Ureter (tissue), 1 donor: ENCODE measurements at regions not wholly inside any gene's neighbourhood (a gene's known extent, or its start where the extent isn't known, plus 50 kb on each side); places are given as distances from the start of the nearest gene placed in this dataset.
"Not testable (repeated sequence)": the region's sequence is repeated elsewhere in the genome, so short reads cannot be mapped to it uniquely, and the experiment has no call there.

Source experiments
- DNase-seq: peaks from one replicate; pipeline ENCODE4 v3.0.0-alpha.2; 2020; ENCODE audit warnings: low spot score
- donor health status: DM: yes; HTN: yes; CAD: no.

DNA sequence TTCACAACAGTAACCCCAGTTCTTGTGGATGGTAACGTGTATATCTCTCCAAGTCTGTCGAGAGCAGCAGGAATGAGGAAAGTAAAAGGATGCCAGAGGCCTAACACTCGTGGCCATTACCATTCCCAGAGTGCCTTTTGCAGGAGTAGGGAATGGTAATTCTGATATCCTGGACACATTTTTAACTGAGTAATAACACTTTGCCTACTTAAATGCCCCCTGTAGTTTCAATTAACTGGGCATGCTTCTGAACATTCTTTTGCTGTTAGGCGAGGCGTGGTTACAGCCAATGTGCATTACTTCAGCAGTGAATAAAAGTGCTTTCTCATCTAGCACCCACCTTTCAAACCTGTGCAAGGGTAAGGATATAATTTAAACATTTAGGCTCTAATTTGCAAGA is 258.5 kb upstream of the ADGRL2 start:
- no peak for DNase-seq

DNA sequence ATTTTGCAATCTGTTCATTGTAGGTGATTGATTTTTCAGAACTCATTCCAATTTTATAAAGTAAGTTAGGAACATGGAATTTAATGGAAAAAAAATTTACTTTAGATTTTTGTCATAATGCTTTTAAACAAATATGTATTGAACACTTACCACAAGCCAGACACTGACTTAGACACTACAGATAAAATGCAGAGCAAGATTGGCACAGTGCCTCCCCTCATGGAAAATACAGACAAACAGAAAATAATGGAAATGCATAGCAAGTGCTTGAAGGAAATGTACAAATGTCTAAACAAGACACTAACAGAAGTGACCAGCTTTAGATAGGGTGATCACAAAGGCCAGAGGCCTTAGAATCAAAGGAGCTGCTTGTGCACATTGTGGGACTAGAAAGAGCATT is 260.5 kb upstream of the ADGRL2 start:
- no peak for DNase-seq

DNA sequence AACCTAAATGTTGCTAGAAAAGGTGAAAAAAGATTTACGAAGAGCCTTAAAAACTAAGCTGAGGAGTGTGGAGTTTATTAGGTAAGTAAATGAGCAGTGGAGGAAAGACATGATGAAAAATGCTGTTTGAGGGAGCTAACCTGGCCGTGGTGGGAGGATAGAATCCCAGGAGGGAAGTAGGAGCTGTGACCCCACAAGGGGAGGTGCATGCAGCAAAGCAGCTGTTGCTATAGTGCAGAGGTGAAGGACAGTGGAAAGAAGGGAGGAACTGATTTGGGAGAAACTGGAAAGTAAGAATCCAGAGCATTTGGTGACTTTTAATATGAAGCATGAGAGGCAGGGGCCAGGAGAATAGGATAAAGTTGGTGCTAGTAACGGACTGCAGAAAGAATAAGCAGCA is 271.7 kb upstream of the ADGRL2 start:
- no peak for DNase-seq

DNA sequence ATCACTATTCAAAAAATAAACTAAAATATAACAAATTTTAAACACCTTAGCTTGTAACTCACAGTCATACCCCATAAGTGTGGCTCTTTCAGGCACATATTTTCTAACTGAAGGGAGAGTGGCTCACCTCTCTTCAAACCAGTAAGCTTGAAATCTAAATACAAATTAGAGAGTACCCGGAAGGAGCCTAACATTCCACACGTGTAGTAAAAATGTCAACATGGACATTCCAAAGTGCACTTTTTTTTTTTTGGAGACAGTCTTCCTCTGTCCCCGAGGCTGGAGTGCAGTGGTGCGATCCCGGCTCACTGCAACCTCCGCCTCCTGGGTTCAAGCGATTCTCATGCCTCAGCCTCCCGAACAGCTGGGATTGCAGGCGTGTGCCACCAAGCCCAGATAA is 275.6 kb upstream of the ADGRL2 start:
- DNase-seq = no peak

DNA sequence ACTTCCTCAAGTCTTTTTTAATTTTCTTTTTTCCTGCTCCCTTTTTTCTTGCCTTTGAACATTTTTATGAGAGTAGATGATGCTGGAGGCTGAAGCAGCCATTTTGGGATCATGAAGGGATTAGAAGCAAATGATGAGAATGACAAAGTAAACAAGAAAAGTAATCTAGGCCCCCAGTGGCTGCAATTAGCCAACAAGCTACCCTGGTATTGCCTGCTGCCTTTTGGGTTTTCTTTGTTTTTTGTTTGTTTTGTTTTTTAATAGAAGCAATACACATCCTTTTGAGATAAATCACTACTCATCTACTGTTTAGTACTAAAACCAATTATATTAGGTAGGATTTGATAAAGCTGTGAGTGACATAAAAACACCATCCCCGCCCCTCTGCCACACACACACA is 280.7 kb upstream of the ADGRL2 start:
- no peak for DNase-seq

DNA sequence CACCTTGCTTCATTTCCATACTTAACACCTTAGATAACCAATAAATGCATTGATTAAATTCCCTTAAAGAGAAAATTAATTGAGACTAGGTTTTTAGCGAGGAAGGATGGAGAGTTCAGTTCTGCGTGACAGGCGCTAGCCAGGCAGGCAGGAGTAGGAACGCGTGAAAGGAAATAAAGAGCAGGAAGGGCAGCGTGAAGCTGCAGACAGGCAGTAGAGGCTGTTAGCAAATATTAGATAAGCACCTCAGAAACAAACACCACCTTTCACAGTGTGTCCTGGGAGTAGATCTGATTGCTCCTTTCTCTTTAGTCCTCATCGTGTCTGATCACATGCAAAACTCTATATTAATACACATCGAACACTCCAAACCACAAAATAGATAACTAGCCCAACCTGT is 282.7 kb upstream of the ADGRL2 start:
- DNase-seq = no peak

DNA sequence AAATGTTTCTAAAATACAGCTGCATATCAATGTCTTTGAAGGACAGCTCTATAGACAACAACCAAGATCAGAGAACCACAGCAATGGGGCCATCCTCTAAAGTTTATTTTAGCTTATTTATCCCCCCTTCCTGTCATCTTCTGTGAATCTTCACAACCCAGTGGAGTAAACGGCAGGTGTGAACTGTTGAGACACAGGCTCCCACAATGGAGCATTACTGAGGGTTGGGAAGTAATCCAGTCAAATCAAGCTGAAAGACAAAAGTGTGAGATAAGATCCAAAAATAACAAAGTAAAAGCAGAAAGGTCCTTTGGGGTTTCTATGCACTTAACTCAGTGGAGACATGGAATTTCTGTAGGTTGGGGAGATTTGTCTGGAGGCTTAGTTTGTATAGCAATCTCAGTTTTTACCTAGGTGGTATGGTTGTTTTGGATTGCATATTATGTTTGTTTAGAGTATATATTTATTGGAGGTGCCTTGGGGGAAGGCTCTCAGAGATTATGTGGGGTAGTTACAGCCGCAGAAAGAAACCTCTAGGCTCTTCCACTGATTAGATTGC is 286.9 kb upstream of the ADGRL2 start:
- DNase-seq = no peak

DNA sequence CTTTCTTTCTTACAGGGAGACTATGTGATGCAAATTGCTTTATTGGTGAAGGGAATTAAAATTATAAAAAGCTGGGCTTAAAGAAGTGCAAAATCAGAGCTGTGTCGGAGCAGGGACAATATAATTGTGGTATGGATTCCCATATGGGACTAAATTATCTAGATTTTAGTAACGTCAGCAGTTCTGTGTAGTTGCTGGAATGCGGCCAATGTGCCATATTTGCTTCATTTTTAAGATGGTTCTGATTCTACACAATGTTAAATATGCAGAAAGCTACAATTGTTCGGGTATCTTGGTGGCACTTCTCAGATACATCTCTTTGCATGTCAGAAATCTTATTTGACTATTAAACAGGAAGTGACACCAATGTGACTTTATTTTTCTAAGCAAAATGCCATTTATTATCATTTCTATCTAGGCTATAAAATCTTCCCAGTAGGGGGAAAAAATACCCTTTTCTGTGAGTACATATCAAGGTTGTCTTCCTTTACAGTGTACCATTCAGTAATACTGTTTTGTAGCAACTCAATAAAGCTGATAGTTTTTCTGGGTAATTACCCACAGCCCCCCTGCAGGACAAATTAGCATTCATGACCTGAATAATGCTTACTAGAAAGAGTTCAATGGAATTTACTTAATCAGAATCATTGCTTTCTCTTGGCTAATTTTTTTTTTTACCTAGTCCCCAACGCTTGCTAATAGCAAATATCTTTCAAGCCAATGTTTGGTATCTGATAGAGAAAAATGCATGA is 288.3 kb upstream of the ADGRL2 start:
- DNase-seq = no peak

DNA sequence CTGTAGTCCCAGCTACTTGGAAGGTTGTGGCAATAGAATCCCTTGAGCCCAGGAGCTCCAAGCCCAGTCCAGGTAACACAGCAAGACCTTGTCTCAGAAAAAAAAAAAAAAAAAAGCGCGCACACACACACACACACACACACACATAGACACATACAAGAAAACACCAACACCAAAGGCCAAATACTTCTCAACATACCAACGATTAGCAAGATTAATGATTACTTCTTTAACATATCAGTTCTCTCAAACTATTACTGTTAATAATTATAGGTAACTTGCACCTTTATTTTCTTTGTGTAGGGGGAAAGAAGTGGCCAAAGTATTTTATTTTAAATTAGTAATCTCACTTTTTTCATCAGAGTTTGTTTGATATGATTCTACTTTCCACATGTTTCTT is 289.5 kb upstream of the ADGRL2 start:
- DNase-seq = no peak

DNA sequence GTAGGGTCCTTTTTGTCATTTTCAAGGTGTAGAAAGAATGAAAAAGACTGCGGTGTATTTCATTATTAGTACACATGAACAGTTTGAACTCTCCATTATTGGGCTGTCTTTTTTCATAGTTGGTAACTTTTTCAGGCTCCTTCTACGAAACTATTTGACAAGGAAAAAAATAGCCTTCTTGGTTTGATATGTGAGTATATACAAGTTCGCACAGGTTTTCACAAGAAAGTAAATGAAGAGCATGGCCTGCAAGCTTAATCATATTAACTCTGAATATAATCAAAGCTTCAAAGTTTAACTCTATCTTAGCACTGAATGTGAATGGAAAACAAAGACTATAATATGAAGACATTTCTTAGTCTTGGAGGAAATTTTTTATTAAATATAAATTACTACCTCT is 290.0 kb upstream of the ADGRL2 start:
- no peak for DNase-seq

DNA sequence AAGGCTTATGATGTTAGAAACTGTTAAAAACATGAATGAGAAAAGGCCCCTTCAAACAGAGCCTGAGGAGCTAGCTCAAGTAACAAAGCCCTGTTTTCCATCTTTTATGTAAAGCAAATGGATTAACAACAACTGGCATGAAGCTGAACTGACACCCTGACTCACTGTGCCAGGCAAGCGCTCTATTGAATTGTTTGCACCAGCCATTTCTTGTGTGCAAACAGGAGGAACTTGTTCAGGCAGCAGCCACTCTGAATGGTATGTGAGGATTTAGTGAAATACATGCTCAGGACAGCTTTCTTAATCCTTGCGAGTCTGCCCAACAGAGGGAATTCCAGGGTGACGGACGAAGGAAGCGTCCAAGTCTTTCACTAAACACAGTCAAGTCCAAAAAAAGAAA is 291.1 kb upstream of the ADGRL2 start:
- peak; percentile 62 for DNase-seq

DNA sequence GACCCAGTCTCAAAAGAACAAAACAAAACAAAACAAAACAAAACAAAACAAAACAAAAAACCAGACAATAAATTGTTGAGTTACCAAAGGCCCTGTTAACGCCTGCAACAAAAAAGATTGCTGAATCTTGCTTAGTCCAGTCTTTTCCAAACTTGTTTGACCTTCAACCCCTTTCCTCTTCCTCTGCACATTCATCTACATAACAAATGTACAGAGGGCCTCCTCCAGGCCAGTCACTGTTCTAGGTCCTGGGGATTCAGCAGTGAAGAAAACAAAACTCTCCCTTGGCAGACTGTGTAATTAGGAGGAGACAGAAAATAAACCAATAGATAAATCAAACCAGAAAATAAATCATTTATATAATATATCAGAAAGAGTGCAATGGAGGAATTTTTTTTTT is 294.0 kb upstream of the ADGRL2 start:
- no peak for DNase-seq

DNA sequence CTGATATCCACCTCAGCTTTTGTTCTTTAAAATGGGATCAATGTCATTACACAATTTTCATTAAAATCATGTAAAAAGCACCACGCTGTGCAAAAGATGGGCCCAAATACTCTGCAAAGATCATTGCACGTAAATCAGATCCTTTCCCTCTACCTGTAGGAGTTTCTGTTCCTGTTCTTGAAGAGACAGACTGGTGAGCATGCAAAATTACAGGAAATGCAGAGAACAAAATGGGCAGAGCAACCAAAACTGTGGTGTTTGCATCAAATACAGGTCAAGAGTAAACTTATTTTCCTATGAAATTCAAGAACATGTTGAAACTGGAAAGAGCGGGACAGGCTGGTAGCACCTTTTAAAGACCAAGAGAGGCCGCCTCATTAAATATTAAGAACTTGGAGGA is 294.9 kb upstream of the ADGRL2 start:
- no peak for DNase-seq

DNA sequence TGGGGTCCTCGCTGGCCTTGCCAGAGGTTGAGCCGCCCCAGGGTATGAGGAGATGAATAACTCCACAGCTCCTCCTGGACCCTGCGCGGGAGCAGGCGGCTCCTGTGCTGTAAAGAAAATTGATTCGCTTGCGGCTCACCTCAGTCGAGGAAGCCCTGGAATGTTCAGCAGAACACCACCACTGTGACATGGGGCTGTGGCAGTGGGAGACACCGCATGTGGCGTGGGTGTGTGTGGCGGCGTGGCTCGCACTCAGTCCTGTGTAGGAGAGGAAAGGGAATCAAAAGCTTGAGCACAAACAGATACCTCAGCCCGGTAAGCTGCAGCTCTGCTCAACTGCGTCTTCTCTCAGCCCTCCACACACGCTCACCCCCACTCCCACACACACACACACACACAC is 295.9 kb upstream of the ADGRL2 start:
- not testable (repeated sequence) for DNase-seq

DNA sequence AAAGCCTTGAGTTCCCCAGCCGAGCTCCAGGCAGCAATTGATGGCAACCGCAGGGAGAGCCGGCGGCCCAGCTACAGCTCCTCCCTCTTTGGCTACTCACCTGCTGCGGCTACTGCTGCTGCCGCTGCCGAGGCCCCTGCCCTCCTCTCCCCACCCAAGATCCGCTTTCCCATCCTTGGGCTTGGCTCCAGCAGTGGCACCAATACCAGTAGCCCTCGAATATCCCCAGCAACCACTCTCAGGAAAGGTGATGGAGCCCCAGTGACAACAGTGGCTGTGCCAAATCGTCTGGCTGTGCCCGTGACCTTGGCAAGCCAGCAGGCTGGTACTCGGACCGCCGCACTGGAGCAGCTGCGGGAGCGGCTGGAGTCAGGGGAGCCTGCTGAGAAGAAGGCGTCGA is 298.0 kb upstream of the ADGRL2 start:
- DNase-seq = not testable (repeated sequence)

DNA sequence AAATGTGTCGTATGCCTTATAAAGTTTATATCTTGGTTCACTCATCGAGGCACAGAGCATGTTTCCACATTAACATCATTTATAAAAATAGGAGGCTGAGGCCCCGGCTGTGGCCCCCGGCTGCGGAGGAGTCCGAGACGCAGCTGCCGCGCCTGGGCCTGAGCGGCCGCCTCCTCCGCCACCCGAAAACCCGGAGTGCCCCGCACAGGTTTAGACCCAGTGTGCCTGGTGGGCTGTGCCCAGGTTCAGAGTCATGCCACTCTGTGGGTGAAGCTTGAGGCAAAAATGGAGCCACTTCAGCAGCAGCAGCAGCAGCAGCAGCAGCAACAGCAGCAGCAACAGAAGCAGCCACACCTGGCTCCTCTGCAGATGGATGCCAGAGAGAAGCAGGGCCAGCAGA is 299.2 kb upstream of the ADGRL2 start:
- not testable (repeated sequence) for DNase-seq

DNA sequence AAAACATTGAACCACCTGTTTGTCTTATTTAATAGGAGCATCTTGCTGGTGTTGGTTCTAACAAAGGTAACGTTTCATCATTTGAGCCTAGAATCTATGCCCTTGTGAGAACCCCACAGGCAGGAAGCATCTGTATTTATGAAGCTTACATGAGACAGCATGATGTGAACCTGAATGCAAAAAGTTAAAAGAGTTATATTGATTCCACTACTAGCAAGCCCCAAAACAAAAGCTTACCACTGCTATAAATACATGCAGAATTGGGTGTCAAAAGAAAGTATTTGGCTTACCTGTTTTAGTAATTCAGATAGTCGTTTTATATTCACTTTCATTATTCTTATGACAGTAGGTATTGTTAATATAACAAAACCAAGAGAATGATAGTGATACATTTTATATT is 301.2 kb upstream of the ADGRL2 start:
- DNase-seq = no peak

DNA sequence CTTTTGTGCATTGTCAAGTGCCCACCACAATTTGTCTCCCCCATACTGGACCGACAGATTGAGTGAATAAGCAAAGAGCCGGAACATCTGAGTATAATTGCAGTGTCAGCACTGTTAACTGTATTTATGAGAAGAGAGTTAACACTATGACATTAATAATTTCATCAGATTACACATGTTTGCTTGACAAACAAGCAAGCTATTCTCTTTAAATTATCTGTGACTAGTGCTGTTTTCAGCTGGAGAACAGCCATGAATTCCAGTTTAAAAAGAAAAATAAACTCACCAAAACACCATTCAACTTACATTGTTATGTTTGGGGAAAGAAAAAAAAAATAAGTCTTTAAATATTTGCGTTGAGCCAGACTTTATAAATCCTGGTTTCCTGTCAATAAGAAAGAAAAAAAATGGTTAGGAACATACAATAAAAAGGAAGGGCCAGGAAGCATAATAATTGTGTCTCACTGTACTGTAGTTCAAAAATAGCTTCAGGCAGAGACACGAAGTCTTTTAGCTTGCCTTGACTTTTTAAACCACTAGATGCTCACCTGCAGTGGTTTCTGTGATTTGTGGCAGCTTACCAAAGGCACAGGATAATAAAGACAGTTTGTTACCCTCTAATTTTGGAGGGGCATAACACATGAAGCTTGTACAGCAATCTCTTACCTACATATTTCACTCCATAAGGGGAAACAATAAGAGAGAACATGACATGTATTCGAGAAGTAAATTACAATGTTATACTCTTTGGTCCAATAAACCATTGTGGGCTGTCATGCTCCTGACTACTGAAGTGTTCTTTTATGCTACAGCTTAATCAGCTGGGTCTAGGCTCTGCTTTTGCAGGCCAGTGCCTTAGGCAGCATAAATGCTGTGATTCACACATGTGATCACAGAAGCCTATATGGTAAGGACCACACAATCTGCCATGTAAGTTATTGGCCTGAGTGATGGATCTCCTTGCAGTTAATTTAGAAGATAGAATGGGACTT is 302.0 kb upstream of the ADGRL2 start:
- no peak for DNase-seq

DNA sequence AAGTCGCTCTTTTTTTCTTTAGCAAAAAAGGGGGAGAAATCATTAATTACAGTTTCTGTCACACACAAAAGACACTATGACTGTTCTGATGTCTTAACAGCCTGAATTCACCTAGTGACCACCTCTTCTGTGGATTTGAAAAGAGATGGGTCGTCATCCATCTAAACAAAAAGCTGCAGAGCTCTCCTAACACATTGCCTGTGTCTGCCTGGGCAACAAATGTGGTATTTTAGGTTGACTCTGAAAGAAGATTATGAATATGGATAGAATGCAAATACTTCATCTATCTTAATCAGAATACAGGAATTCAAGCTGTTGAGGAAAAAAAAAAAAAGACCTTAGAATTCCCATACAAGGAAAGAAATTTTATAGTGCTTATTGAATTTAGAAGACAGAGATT is 304.4 kb upstream of the ADGRL2 start:
- DNase-seq = no peak

DNA sequence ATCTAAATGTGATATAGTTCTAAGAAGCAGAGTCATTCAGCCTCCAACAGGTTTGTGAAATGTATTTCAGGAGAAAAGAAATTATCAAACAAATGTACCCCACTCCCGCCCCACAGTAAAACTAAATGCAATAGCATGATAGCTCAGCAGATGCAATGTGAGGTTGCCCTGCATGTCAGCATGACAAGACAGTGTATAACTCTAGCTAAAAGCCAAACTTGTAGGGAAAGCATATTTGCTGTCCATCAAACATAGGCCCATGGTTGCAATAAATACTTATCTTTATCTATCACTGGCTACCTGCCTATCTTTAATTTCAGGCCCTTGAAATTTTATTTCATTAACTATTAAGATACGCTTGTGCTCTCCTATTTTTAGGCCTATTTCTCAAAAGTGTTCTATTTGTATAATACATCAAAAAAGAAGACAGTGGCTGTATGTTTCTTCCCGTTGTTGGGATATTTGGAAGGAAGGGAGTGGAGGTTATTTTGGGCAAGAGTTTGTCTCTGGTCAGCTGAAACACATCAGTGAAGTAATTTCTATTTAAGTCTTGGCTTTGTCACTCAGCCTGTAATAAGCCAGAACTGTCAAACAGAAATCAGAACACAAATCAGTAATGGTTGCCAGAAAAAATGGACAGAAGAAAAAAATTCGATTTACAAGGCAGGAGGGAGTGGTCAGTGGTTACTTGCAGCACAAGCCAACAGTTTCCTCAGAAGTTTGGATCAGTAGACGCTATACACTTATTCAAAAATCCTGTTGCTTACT is 307.4 kb upstream of the ADGRL2 start:
- DNase-seq = no peak

DNA sequence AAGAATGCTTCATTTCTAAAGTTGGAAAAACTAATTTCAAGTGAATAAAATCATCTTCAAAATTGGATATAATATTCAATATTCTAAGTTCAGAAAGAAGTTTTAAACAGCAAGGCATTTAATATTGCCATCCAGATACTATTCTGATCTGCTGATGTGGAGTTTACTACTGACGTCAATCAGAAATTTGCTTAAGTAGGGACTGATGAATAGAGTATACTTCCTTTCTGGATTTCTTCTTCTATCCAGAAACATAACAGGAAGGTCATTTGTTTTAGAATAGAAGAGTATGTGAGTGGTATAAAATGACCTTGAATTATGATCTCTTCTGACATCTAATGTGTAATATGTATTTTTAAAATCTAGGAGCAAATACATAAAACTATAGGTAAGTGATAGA is 308.1 kb upstream of the ADGRL2 start:
- DNase-seq = no peak

DNA sequence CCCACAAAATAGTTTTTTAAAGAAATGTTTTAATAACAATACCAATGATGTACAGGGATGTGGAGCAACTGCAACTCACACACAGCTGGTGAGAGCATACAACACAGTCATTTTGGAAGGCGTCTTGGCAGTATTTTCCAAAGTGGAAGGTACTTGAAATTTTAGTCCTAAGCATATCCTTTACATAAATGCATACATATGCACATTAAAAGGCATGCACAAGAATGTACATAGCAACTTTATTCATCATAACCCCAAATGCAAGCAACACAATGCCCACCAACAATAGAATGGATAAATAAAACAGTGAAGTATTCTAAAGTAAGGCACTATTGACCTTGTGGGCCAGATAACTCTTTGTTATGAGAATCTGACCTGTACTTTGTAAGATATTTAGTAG is 310.1 kb upstream of the ADGRL2 start:
- DNase-seq = no peak
